Fibroblast of lung (primary cell): ENCODE measurements at regions not wholly inside any gene's neighbourhood (a gene's known extent, or its start where the extent isn't known, plus 50 kb on each side); places are given as distances from the start of the nearest gene placed in this dataset.
A peak's percentile ranks its signal among the peaks of the same experiment; 100 is the strongest.

ENCODE experiments used
- DNase-seq, 2 donors: peaks; one replicate each; pipeline versions ENCODE4 v3.0.0 to v3.0.0-alpha.2; 2010; ENCODE audit warnings: low read depth in 2 of 2
- H2AFZ ChIP-seq: 2 replicates; pipeline ENCODE4 v1.5.1; 2012; ENCODE audit warnings: low read length, control low read depth, inconsistent platforms
- H3K27ac ChIP-seq: 2 replicates; pipeline ENCODE4 v1.5.1; 2011; ENCODE audit warnings: low read length, control low read depth; ENCODE audit not compliant: insufficient read depth
- H3K27me3 ChIP-seq: 2 replicates; pipeline ENCODE4 v1.5.1; 2011; ENCODE audit warnings: mild to moderate bottlenecking, low read length; ENCODE audit not compliant: control insufficient read depth, insufficient read depth
- H3K36me3 ChIP-seq: 2 replicates; pipeline ENCODE4 v1.5.1; 2011; ENCODE audit warnings: low read length; ENCODE audit not compliant: control insufficient read depth, insufficient read depth
- H3K4me1 ChIP-seq: 2 replicates; pipeline ENCODE4 v1.5.1; 2011; ENCODE audit warnings: low read length; ENCODE audit not compliant: control insufficient read depth, insufficient read depth; ENCODE audit errors: extremely low read depth
- H3K4me2 ChIP-seq: 2 replicates; pipeline ENCODE4 v1.5.1; 2011; ENCODE audit warnings: low read length, control low read depth; ENCODE audit not compliant: insufficient read depth; ENCODE audit errors: extremely low read depth
- H3K4me3 ChIP-seq, 4 experiments: fragments of 200-600 bp in 1 of 4; sonication (generic) in 1 of 4; replicated peaks in 1 of 4; 2 replicates each; pipeline ENCODE4 v1.5.1; 2011 to 2016; ENCODE audit warnings: low read length in 4 of 4, low read depth in 3 of 4, mild to moderate bottlenecking in 3 of 4, control low read depth in 2 of 4, inconsistent platforms in 1 of 4, mixed read lengths in 1 of 4; ENCODE audit not compliant: insufficient read depth in 1 of 4; ENCODE audit errors: control extremely low read depth in 1 of 4
- H3K79me2 ChIP-seq: 2 replicates; pipeline ENCODE4 v1.5.1; 2012; ENCODE audit warnings: mild to moderate bottlenecking, low read length, inconsistent platforms; ENCODE audit not compliant: control insufficient read depth, insufficient read depth
- H3K9ac ChIP-seq: 2 replicates; pipeline ENCODE4 v1.5.1; 2011; ENCODE audit warnings: mild to moderate bottlenecking, low read length, control low read depth; ENCODE audit not compliant: insufficient read depth
- H3K9me3 ChIP-seq: 2 replicates; pipeline ENCODE4 v1.5.1; 2012; ENCODE audit warnings: low read depth, low read length; ENCODE audit not compliant: control insufficient read depth, insufficient read depth
- H4K20me1 ChIP-seq: 2 replicates; pipeline ENCODE4 v1.5.1; 2011; ENCODE audit warnings: low read length; ENCODE audit not compliant: control insufficient read depth, insufficient read depth; ENCODE audit errors: extremely low read depth
- CTCF ChIP-seq, 2 donors: IDR thresholded peaks in 1 of 2; conservative IDR thresholded peaks in 1 of 2; 1 replicate in 1 of 2; 2 replicates in 1 of 2; pipeline ENCODE4 v1.5.1; 2011 to 2012; ENCODE audit warnings: low read length in 2 of 2, control low read depth in 1 of 2, inconsistent platforms in 1 of 2, low read depth in 1 of 2, mild to moderate bottlenecking in 1 of 2
- EZH2 ChIP-seq: IDR thresholded peaks from 2 replicates; pipeline ENCODE4 v1.5.1; 2012; ENCODE audit warnings: low read length, control low read depth, mild to moderate bottlenecking; ENCODE audit errors: missing control alignments

GRCh38 chr12:24224401-24224800, 274.9 kb upstream of the SOX5 start:
- no peak for DNase-seq
- H3K4me2 ChIP-seq, result no peak overlapping the region
- TF ChIP-seq EZH2 (no peak), CTCF (conservative IDR thresholded peaks at IDR 0.05 in 1 of 2, IDR thresholded peaks at IDR 0.05 in 1 of 2; ENCODE audit: low read depth in 1 of 2, low read length in 2 of 2) (no peak)
- H3K79me2 ChIP-seq, result no peaks in the 10 kb centered on the region
- H2AFZ ChIP-seq, result no peak overlapping the region
- no peak overlapping the region for H3K9ac ChIP-seq
- H4K20me1 ChIP-seq, result no peaks in the 10 kb centered on the region
- no peaks in the 10 kb centered on the region for H3K9me3 ChIP-seq
- H3K4me3 ChIP-seq, result no peak overlapping the region
- H3K4me1 ChIP-seq, result no peaks in the 10 kb centered on the region
- no peaks in the 10 kb centered on the region for H3K36me3 ChIP-seq
- no peak overlapping the region for H3K27ac ChIP-seq
- no peaks in the 10 kb centered on the region for H3K27me3 ChIP-seq

DNA sequence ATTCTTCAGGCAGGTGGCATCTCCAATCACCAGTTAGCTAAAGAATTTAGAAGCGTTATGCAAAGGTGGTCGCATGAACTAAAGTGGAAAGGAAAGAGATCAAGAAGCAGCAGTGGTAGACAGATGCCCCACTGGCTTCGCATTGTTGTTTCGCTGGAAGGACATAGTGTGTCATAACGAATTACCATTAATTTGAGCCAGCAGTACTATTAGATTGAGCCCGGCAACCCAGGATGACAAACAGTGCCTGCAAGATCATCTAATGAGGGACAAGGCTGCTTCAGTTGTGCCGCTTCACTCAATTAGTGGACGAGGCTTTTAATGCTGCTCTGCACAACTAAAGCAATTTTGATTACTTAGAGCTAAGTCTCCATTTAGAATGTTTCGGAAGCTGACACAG, 274.5 kb upstream of the SOX5 start:
- H3K4me2 ChIP-seq, result no peak overlapping the region
- no peak overlapping the region for H3K4me3 ChIP-seq
- no peak overlapping the region for H2AFZ ChIP-seq
- H4K20me1 ChIP-seq, result no peaks in the 10 kb centered on the region
- no peak overlapping the region for H3K9ac ChIP-seq
- H3K79me2 ChIP-seq, result no peaks in the 10 kb centered on the region
- no peaks in the 10 kb centered on the region for H3K36me3 ChIP-seq
- no peak for TF ChIP-seq CTCF (conservative IDR thresholded peaks at IDR 0.05 in 1 of 2, IDR thresholded peaks at IDR 0.05 in 1 of 2; ENCODE audit: low read depth in 1 of 2, low read length in 2 of 2)
- TF ChIP-seq EZH2, result no peak
- no peak overlapping the region for H3K27ac ChIP-seq
- H3K27me3 ChIP-seq, result no peaks in the 10 kb centered on the region
- no peaks in the 10 kb centered on the region for H3K4me1 ChIP-seq
- no peaks in the 10 kb centered on the region for H3K9me3 ChIP-seq
- DNase-seq, result no peak

DNA sequence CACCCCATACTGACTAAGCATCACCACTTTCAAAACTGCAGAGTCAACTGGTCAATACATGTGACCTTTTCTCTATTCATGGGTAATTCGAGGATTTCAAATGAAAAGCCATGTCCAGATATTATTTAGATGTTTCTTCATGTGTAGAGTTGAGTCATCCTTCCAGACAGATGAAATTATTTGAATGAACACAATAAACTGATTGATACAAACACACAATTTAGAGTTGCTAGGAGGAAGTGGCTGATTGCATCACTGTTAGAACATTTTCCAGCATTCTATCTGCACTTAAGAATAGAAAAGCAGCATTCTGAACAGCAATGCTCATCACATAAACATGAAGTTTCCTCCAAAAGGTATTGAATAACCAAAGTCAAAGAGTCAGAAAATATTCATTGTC, 273.5 kb upstream of the SOX5 start:
- Histone ChIP-seq H4K20me1 (no peaks in the 10 kb centered on the region), H3K4me3 (no peak overlapping the region), H3K4me2 (no peak overlapping the region), H3K36me3 (no peaks in the 10 kb centered on the region), H2AFZ (no peak overlapping the region), H3K27ac (no peak overlapping the region), H3K4me1 (no peaks in the 10 kb centered on the region), H3K9me3 (no peaks in the 10 kb centered on the region), H3K27me3 (no peaks in the 10 kb centered on the region), H3K79me2 (no peaks in the 10 kb centered on the region), H3K9ac (no peak overlapping the region)
- TF ChIP-seq EZH2, result no peak
- no peak for TF ChIP-seq CTCF (conservative IDR thresholded peaks at IDR 0.05 in 1 of 2, IDR thresholded peaks at IDR 0.05 in 1 of 2; ENCODE audit: low read depth in 1 of 2, low read length in 2 of 2)
- peak; percentile 82 to 83 for DNase-seq
